22Rv1 (cell line): ENCODE measurements at regions not wholly inside any gene's neighbourhood (a gene's known extent, or its start where the extent isn't known, plus 50 kb on each side); places are given as distances from the start of the nearest gene placed in this dataset.

Experiments
- ZFX ChIP-seq: fragments of 450-650 bp; IDR thresholded peaks from 2 replicates; pipeline ENCODE4 v1.6.1; 2017; ENCODE audit warnings: antibody characterized with exemption, borderline replicate concordance
- TF ChIP-seq, protein P1 (sequence below): fragments of 450-650 bp; IDR thresholded peaks from 2 replicates; pipeline ENCODE4 v1.5.1; 2017; ENCODE audit warnings: mild to moderate bottlenecking

DNA sequence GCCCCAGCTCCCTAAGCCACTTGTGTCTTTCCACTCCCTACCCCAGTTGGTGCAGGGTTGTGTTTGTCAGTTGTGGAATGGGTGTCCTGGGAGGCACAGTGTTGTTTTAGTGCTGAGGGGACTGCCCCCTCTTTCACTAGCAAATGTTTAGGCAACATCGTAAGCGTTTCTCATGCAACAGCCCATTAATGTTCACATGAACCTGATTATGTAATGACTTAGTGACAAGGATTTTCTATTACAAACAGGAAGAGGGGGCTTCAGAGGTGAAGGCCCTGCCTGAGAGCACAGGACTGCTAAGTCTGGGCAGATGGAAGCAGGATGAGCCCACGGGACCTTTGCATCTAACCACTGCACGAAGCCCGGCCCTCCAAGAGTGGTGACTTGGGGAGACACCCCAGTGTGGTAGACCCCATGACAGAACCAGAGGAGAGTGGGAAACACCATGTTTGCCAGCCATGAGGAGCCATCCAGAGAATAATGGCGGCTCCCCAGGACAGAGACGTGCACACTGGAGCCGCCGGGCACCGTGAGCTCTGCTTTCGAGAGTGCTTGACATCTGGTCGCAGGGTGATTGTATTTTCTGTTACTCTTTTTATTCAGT is 339.7 kb downstream of the THBS2 start:
- TF ChIP-seq, protein P1, sequence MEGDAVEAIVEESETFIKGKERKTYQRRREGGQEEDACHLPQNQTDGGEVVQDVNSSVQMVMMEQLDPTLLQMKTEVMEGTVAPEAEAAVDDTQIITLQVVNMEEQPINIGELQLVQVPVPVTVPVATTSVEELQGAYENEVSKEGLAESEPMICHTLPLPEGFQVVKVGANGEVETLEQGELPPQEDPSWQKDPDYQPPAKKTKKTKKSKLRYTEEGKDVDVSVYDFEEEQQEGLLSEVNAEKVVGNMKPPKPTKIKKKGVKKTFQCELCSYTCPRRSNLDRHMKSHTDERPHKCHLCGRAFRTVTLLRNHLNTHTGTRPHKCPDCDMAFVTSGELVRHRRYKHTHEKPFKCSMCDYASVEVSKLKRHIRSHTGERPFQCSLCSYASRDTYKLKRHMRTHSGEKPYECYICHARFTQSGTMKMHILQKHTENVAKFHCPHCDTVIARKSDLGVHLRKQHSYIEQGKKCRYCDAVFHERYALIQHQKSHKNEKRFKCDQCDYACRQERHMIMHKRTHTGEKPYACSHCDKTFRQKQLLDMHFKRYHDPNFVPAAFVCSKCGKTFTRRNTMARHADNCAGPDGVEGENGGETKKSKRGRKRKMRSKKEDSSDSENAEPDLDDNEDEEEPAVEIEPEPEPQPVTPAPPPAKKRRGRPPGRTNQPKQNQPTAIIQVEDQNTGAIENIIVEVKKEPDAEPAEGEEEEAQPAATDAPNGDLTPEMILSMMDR, result no peak
- TF ChIP-seq ZFX, result no peak
